Heart right ventricle (tissue), 16 donors: ENCODE measurements at regions not wholly inside any gene's neighbourhood (a gene's known extent, or its start where the extent isn't known, plus 50 kb on each side); places are given as distances from the start of the nearest gene placed in this dataset.
"Not testable (repeated sequence)": the region's sequence is repeated elsewhere in the genome, so short reads cannot be mapped to it uniquely, and the experiment has no call there.

Experiments
- ATAC-seq, 8 donors: fragments of 200-7000 bp; cut with Tn5 transposase; one replicate each; pipeline ENCODE4 v1.9.1; 2020; ENCODE audit warnings: mild to moderate bottlenecking in 8 of 8, moderate library complexity in 8 of 8, moderate number of reproducible peaks in 1 of 8
- DNase-seq, 2 donors: peaks; one replicate each; pipeline ENCODE4 v3.0.0-alpha.2; 2020
- H3K27ac ChIP-seq, 10 donors: fragments of 200-600 bp; sonication (generic) in 2 of 10; one replicate each; pipeline versions ENCODE4 v1.5.0 to v1.8.0; 2020 to 2022; ENCODE audit warnings: mild to moderate bottlenecking in 3 of 10
- H3K27me3 ChIP-seq, 7 donors: fragments of 200-600 bp; one replicate each; pipeline ENCODE4 v1.8.0; 2021 to 2022; ENCODE audit warnings: mild to moderate bottlenecking in 2 of 7
- H3K36me3 ChIP-seq, 9 donors: fragments of 200-600 bp; sonication (generic) in 1 of 9; one replicate each; pipeline versions ENCODE4 v1.5.0 to v1.8.0; 2020 to 2022; ENCODE audit warnings: mild to moderate bottlenecking in 2 of 9
- H3K4me1 ChIP-seq, 9 donors: fragments of 200-600 bp; sonication (generic) in 1 of 9; one replicate each; pipeline versions ENCODE4 v1.5.0 to v1.8.0; 2020 to 2022; ENCODE audit warnings: mild to moderate bottlenecking in 4 of 9
- H3K4me3 ChIP-seq, 10 donors: fragments of 200-600 bp; sonication (generic) in 2 of 10; one replicate each; pipeline versions ENCODE4 v1.5.0 to v1.8.0; 2020 to 2022; ENCODE audit warnings: mild to moderate bottlenecking in 7 of 10, moderate library complexity in 2 of 10
- H3K9me3 ChIP-seq, 11 donors: fragments of 200-600 bp in 10 of 11; sonication (generic) in 2 of 11; one replicate each; pipeline versions ENCODE4 v1.5.0 to v1.8.0; 2013 to 2022; ENCODE audit warnings: mild to moderate bottlenecking in 2 of 11, control low read depth in 1 of 11, moderate library complexity in 1 of 11
- CTCF ChIP-seq, 9 donors: fragments of 200-600 bp; sonication (generic) in 2 of 9; IDR thresholded peaks; one replicate each; pipeline versions ENCODE4 v1.5.0 to v1.8.0; 2021 to 2022; ENCODE audit warnings: antibody characterized with exemption in 9 of 9, mild to moderate bottlenecking in 5 of 9, moderate library complexity in 1 of 9
- WGBS, 2 donors: extraction: QIAGEN DNeasy Blood & Tissue Kit; methylation state at CpG; one replicate each; pipeline ENCODE4 v1.1.7; 2013; ENCODE audit warnings: inconsistent platforms in 1 of 2; 5-methylcytosine and 5-hydroxymethylcytosine counted together
- intact Hi-C, 10 donors: fragments of 100-400 bp; cut with DNase I; formaldehyde crosslinking; loops; one replicate each; pipeline versions ENCODE4 v1.11.1 to v1.14.2; 2022
- donor health status: Arrhythmogenic right ventricular cardiomyopathy.
- donor health status: ischemic (EF 13 %, LVEDD 7.1; RV severe dilation, severe dysfunction).
- donor health status: healthy with polysubstance abuse.
- donor health status: DM: no; HTN: yes; CAD: no.
- donor health status: DM: no; HTN: no; CAD: no.
- donor health status: ischemic (EF 25% LVEDD 6.9; RV normal size, moderate dysfunction).
- donor health status: ischemic (EF 25% LVEDD 5.7; RV mildly dilated, moderate dysfunction).
- donor health status: healthy.
- donor health status: DM: yes; HTN: yes; CAD: no.
- donor health status: Ischemic cardiomyopathy.
- donor health status: ischemic (EF 35%, LVEDD 5.7; RV mildly dilated, moderate dysfunction).
- donor health status: nonischemic (EF 11% LVEDD 7.7; RV severe dilation, severe dysfunction).
- donor health status: DM: yes; HTN: yes; CAD: no.
- donor health status: PGD.
- donor health status: ischemic (EF 29% LVEDD 5.4; RV normal size, mild dysfunction).
- donor health status: nonischemic (EF 23%, LVEDD 6.1; RV moderate dilation, normal function).

- ATAC-seq, H3K27me3 ChIP-seq, H3K36me3 ChIP-seq, H3K27ac ChIP-seq, H3K4me1 ChIP-seq, H3K9me3 ChIP-seq, H3K4me3 ChIP-seq, intact Hi-C loops, DNase-seq: not testable (repeated sequence)
- TF ChIP-seq CTCF (IDR thresholded peaks at IDR 0.05): peak in 2 of 9 donors; percentile 10 to 27
Measured at GRCh38 chr2:90151805-90152204, 1460.3 kb downstream of the RPIA start.

GRCh38 chr2:90170978-90171377 is 1479.5 kb downstream of the RPIA start:
- H3K9me3 ChIP-seq, H3K27ac ChIP-seq, H3K4me1 ChIP-seq, H3K27me3 ChIP-seq, DNase-seq, intact Hi-C loops, ATAC-seq, H3K4me3 ChIP-seq, H3K36me3 ChIP-seq: not testable (repeated sequence)
- 50 to 67% methylated on average over 1 of the region's 1 CpG for WGBS, 2 donors

DNA sequence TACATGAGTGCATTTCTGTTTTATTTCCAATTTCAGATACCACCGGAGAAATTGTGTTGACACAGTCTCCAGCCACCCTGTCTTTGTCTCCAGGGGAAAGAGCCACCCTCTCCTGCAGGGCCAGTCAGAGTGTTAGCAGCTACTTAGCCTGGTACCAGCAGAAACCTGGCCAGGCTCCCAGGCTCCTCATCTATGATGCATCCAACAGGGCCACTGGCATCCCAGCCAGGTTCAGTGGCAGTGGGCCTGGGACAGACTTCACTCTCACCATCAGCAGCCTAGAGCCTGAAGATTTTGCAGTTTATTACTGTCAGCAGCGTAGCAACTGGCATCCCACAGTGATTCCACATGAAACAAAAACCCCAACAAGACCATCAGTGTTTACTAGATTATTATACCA is 1481.6 kb downstream of the RPIA start:
- ATAC-seq, intact Hi-C loops, DNase-seq, H3K9me3 ChIP-seq, H3K4me3 ChIP-seq, H3K27me3 ChIP-seq, H3K27ac ChIP-seq, H3K4me1 ChIP-seq, H3K36me3 ChIP-seq: not testable (repeated sequence)
- WGBS, 2 donors: 58 to 61% methylated on average over 2 of the region's 2 CpGs

DNA sequence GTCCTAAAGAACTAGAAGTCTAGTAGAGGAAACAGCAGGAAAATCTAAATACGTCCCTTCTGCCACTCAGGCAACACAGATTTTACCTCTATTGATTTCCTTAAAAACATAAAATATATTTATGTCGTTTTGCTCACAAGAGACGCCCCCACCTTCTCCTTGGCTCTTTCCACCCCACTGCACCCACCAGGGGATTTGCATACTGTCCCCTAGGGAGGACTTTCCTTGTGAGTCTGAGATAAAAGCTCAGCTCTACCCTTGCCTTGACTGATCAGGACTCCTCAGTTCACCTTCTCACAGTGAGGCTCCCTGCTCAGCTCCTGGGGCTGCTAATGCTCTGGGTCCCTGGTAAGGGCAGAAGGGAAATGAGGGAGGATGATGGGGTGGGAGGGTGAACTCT is 1488.1 kb downstream of the RPIA start:
- H3K27me3 ChIP-seq, H3K4me3 ChIP-seq, H3K27ac ChIP-seq, H3K4me1 ChIP-seq, H3K36me3 ChIP-seq, intact Hi-C loops, ATAC-seq, DNase-seq, H3K9me3 ChIP-seq: not testable (repeated sequence)
- WGBS, 2 donors: 22 to 50% methylated on average over 2 of the region's 3 CpGs

- H3K27ac ChIP-seq: no peak overlapping the region
- intact Hi-C loops: no loop called here
- no peak for DNase-seq
- peaks cover 0 to 27% (median 0%) of the 10 kb centered on the region in 7 donors for H3K27me3 ChIP-seq
- 31 to 43% methylated on average over 1 of the region's 1 CpG for WGBS, 2 donors
- H3K9me3 ChIP-seq: no peaks in the 10 kb centered on the region
- H3K4me3 ChIP-seq: no peak overlapping the region
- no peaks in the 10 kb centered on the region for H3K4me1 ChIP-seq
- peak in 4 of 9 donors; percentile 7 to 37 (median 24) for TF ChIP-seq CTCF (IDR thresholded peaks at IDR 0.05)
- H3K36me3 ChIP-seq: no peaks in the 10 kb centered on the region
- ATAC-seq: no peak
Measured at GRCh38 chr2:90207454-90208058, 1516.1 kb downstream of the RPIA start.

DNA sequence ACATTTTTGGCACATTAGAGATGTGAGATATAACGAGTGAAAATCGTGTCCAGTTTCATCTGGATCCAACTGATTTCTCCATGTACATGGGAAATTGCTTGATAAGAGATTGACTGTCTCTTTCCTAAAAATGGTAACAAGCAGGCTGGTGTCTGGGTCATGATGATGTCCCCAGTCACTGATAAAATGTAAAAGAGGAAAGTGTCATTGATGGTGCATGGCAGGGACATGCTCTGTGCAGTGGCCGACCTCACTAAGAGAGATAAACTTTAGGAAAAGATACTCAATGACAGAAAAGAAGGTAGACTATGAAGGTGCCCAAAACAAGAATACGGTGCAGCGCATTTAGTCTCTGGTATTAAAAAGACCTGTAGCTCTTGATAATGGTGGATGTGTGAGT is 1517.5 kb downstream of the RPIA start:
- WGBS, 2 donors: 57 to 59% methylated on average over 5 of the region's 5 CpGs
- no peak overlapping the region for H3K27ac ChIP-seq
- TF ChIP-seq CTCF (IDR thresholded peaks at IDR 0.05): no peak

More for the DNA sequence above, 1517.5 kb downstream of the RPIA start:
- Histone ChIP-seq H3K4me3 (no peak overlapping the region), H3K4me1 (no peaks in the 10 kb centered on the region), H3K27me3 (peaks cover 0 to 19% (median 0%) of the 10 kb centered on the region in 7 donors), H3K36me3 (no peaks in the 10 kb centered on the region), H3K9me3 (no peaks in the 10 kb centered on the region)
- ATAC-seq: no peak
- no peak for DNase-seq
- intact Hi-C loops: no loop called here
